ENCODE measurements at regions not wholly inside any gene's neighbourhood (a gene's known extent, or its start where the extent isn't known, plus 50 kb on each side); places are given as distances from the start of the nearest gene placed in this dataset.

DNA sequence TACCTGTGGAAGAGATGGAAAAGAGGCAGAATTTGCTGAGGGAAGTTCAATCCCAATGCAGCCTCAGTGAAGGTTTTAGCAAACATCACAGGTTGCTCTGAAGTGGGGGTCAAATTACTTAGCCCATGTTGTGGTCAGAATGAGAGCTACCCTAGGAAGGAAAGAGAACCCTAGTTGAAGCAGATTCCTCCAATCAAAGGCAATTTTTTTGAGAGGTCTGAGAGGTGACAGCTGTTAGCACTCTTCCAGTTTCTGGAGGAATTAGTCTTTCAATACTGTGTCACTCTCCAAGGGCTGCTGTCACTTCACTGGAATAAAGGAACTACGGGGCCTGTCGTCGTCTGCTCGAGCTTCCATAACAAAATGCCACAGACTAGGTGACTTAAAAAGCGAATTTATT lies 584.2 kb upstream of the DPPA4 start:
- BruUV-seq (replicated peaks) = no TSS peak
- H3K9me3 ChIP-seq (ENCODE audit: low read depth, low read length, poor library complexity, severe bottlenecking) = no peaks in the 10 kb centered on the region
- H3K27ac ChIP-seq (ENCODE audit: low read depth, low read length, poor library complexity, severe bottlenecking) = no peak overlapping the region
- H3K4me1 ChIP-seq (ENCODE audit: insufficient read depth, low read length, poor library complexity, severe bottlenecking) = peaks cover 5% of the 10 kb centered on the region
- ChIA-PET CTCF (no interaction called here), POLR2A (ENCODE audit: low non-redundant PET) (no interaction called here)
- H3K27me3 ChIP-seq (replicated peaks; ENCODE audit: insufficient read depth, low read depth, low read length, poor library complexity) = no peaks in the 10 kb centered on the region
- no peaks in the 10 kb centered on the region for H3K36me3 ChIP-seq (ENCODE audit: insufficient read depth, low read length, poor library complexity, severe bottlenecking)
- no peak overlapping the region for H3K4me3 ChIP-seq (ENCODE audit: low read depth, low read length, poor library complexity, severe bottlenecking)
- no peak for TF ChIP-seq EZH2 (IDR thresholded peaks at IDR 0.05; ENCODE audit: borderline replicate concordance, low read depth, low read length, poor library complexity, severe bottlenecking)
- TF ChIP-seq, protein P1, sequence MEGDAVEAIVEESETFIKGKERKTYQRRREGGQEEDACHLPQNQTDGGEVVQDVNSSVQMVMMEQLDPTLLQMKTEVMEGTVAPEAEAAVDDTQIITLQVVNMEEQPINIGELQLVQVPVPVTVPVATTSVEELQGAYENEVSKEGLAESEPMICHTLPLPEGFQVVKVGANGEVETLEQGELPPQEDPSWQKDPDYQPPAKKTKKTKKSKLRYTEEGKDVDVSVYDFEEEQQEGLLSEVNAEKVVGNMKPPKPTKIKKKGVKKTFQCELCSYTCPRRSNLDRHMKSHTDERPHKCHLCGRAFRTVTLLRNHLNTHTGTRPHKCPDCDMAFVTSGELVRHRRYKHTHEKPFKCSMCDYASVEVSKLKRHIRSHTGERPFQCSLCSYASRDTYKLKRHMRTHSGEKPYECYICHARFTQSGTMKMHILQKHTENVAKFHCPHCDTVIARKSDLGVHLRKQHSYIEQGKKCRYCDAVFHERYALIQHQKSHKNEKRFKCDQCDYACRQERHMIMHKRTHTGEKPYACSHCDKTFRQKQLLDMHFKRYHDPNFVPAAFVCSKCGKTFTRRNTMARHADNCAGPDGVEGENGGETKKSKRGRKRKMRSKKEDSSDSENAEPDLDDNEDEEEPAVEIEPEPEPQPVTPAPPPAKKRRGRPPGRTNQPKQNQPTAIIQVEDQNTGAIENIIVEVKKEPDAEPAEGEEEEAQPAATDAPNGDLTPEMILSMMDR (conservative IDR thresholded peaks at IDR 0.05; ENCODE audit: low read depth, low read length) = no peak
- intact Hi-C loops (cut with micrococcal nuclease; ENCODE audit: unreplicated experiment) = no loop called here
- DNase-seq (ENCODE audit: low spot score) = no peak

GRCh38 chr3:109922856-109923255 lies 585.5 kb upstream of the DPPA4 start:
- Histone ChIP-seq H3K9me3 (ENCODE audit: low read depth, low read length, poor library complexity, severe bottlenecking) (no peaks in the 10 kb centered on the region), H3K27me3 (replicated peaks; ENCODE audit: insufficient read depth, low read depth, low read length, poor library complexity) (no peaks in the 10 kb centered on the region), H3K4me3 (ENCODE audit: low read depth, low read length, poor library complexity, severe bottlenecking) (no peak overlapping the region), H3K4me1 (ENCODE audit: insufficient read depth, low read length, poor library complexity, severe bottlenecking) (peaks cover 5% of the 10 kb centered on the region), H3K36me3 (ENCODE audit: insufficient read depth, low read length, poor library complexity, severe bottlenecking) (no peaks in the 10 kb centered on the region), H3K27ac (ENCODE audit: low read depth, low read length, poor library complexity, severe bottlenecking) (no peak overlapping the region)
- TF ChIP-seq, protein P1 (conservative IDR thresholded peaks at IDR 0.05; ENCODE audit: low read depth, low read length) = no peak
- no peak for TF ChIP-seq EZH2 (IDR thresholded peaks at IDR 0.05; ENCODE audit: borderline replicate concordance, low read depth, low read length, poor library complexity, severe bottlenecking)
- no TSS peak for BruUV-seq (replicated peaks)
- intact Hi-C loops (cut with micrococcal nuclease; ENCODE audit: unreplicated experiment) = no loop called here
- no peak for DNase-seq (ENCODE audit: low spot score)
- CTCF ChIA-PET = no interaction called here
- POLR2A ChIA-PET (ENCODE audit: low non-redundant PET) = no interaction called here

DNA sequence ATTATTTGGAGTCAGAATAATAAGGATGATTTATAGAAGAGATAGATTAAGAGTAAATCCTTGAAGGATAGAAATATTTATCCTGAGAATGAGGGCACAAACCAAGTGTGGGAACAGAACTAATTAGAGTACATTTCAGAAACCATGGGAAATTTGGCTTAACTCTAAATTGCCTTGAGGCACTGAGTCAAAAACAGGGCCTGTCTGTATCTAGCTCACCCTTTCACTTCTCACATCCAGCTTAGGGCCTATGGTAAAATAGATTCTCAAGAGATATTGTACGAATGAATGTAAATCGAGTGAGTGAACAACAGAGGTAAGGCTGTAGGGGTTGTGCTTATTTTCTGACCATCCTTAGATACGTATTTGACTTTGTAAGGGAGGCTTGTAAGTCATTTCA lies 586.1 kb upstream of the DPPA4 start:
- no peaks in the 10 kb centered on the region for H3K27me3 ChIP-seq (replicated peaks; ENCODE audit: insufficient read depth, low read depth, low read length, poor library complexity)
- CTCF ChIA-PET = no interaction called here
- no peak overlapping the region for H3K4me3 ChIP-seq (ENCODE audit: low read depth, low read length, poor library complexity, severe bottlenecking)
- DNase-seq (ENCODE audit: low spot score) = no peak
- no peaks in the 10 kb centered on the region for H3K36me3 ChIP-seq (ENCODE audit: insufficient read depth, low read length, poor library complexity, severe bottlenecking)
- intact Hi-C loops (cut with micrococcal nuclease; ENCODE audit: unreplicated experiment) = no loop called here
- no peak overlapping the region for H3K27ac ChIP-seq (ENCODE audit: low read depth, low read length, poor library complexity, severe bottlenecking)
- POLR2A ChIA-PET (ENCODE audit: low non-redundant PET) = no interaction called here
- H3K9me3 ChIP-seq (ENCODE audit: low read depth, low read length, poor library complexity, severe bottlenecking) = no peaks in the 10 kb centered on the region
- TF ChIP-seq EZH2 (IDR thresholded peaks at IDR 0.05; ENCODE audit: borderline replicate concordance, low read depth, low read length, poor library complexity, severe bottlenecking) = no peak
- TF ChIP-seq, protein P1 (conservative IDR thresholded peaks at IDR 0.05; ENCODE audit: low read depth, low read length) = no peak
- no TSS peak for BruUV-seq (replicated peaks)
- H3K4me1 ChIP-seq (ENCODE audit: insufficient read depth, low read length, poor library complexity, severe bottlenecking) = peaks cover 5% of the 10 kb centered on the region

Measured in A673 (cell line).